ENCODE measurements at regions not wholly inside any gene's neighbourhood (a gene's known extent, or its start where the extent isn't known, plus 50 kb on each side); places are given as distances from the start of the nearest gene placed in this dataset.

GRCh38 chr10:36021096-36021495 is 379.0 kb upstream of the FZD8 start:
- no peak overlapping the region for H3K27ac Mint-ChIP-seq (ENCODE audit: unreplicated experiment)
- H3K36me3 Mint-ChIP-seq (ENCODE audit: low read depth), result no peaks in the 10 kb centered on the region
- no peaks in the 10 kb centered on the region for H3K27me3 Mint-ChIP-seq (ENCODE audit: low read depth)
- H3K9me3 Mint-ChIP-seq, result peaks cover 1% of the 10 kb centered on the region
- TF ChIP-seq CTCF (conservative IDR thresholded peaks at IDR 0.05), result no peak
- H3K4me3 Mint-ChIP-seq, result no peak overlapping the region
- peaks cover 5% of the 10 kb centered on the region for H3K4me1 Mint-ChIP-seq
- DNase-seq (ENCODE audit: low read depth, low spot score), result no peak

GRCh38 chr10:36019749-36020148 is 377.7 kb upstream of the FZD8 start:
- no peak for TF ChIP-seq CTCF (conservative IDR thresholded peaks at IDR 0.05)
- DNase-seq (ENCODE audit: low read depth, low spot score), result no peak
- Mint-ChIP-seq H3K27ac (ENCODE audit: unreplicated experiment) (no peak overlapping the region), H3K36me3 (ENCODE audit: low read depth) (no peaks in the 10 kb centered on the region), H3K4me1 (peaks cover 5% of the 10 kb centered on the region), H3K9me3 (no peaks in the 10 kb centered on the region), H3K4me3 (no peak overlapping the region), H3K27me3 (ENCODE audit: low read depth) (no peaks in the 10 kb centered on the region)

GRCh38 chr10:36018996-36019395 is 376.9 kb upstream of the FZD8 start:
- Mint-ChIP-seq H3K4me3 (no peak overlapping the region), H3K27me3 (ENCODE audit: low read depth) (no peaks in the 10 kb centered on the region), H3K9me3 (no peaks in the 10 kb centered on the region), H3K36me3 (ENCODE audit: low read depth) (no peaks in the 10 kb centered on the region), H3K4me1 (peaks cover 8% of the 10 kb centered on the region), H3K27ac (ENCODE audit: unreplicated experiment) (no peak overlapping the region)
- no peak for TF ChIP-seq CTCF (conservative IDR thresholded peaks at IDR 0.05)
- no peak for DNase-seq (ENCODE audit: low read depth, low spot score)

GRCh38 chr10:36017137-36017536 is 375.0 kb upstream of the FZD8 start:
- Mint-ChIP-seq H3K27me3 (ENCODE audit: low read depth) (no peaks in the 10 kb centered on the region), H3K4me3 (no peak overlapping the region), H3K4me1 (peaks cover 8% of the 10 kb centered on the region), H3K9me3 (no peaks in the 10 kb centered on the region), H3K36me3 (ENCODE audit: low read depth) (no peaks in the 10 kb centered on the region), H3K27ac (ENCODE audit: unreplicated experiment) (no peak overlapping the region)
- TF ChIP-seq CTCF (conservative IDR thresholded peaks at IDR 0.05), result no peak
- no peak for DNase-seq (ENCODE audit: low read depth, low spot score)

- Mint-ChIP-seq H3K27ac (ENCODE audit: unreplicated experiment) (no peak overlapping the region), H3K4me1 (no peaks in the 10 kb centered on the region), H3K4me3 (no peak overlapping the region), H3K36me3 (ENCODE audit: low read depth) (no peaks in the 10 kb centered on the region), H3K27me3 (ENCODE audit: low read depth) (no peaks in the 10 kb centered on the region), H3K9me3 (peaks cover 4% of the 10 kb centered on the region)
- no peak for DNase-seq (ENCODE audit: low read depth, low spot score)
- TF ChIP-seq CTCF (conservative IDR thresholded peaks at IDR 0.05), result no peak
Measured at GRCh38 chr10:36007369-36007768, 365.3 kb upstream of the FZD8 start.

GRCh38 chr10:36003688-36004087 is 361.6 kb upstream of the FZD8 start:
- no peak overlapping the region for H3K4me3 Mint-ChIP-seq
- H3K4me1 Mint-ChIP-seq, result no peaks in the 10 kb centered on the region
- H3K36me3 Mint-ChIP-seq (ENCODE audit: low read depth), result peaks cover 3% of the 10 kb centered on the region
- no peak overlapping the region for H3K27ac Mint-ChIP-seq (ENCODE audit: unreplicated experiment)
- no peaks in the 10 kb centered on the region for H3K27me3 Mint-ChIP-seq (ENCODE audit: low read depth)
- peaks cover 3% of the 10 kb centered on the region for H3K9me3 Mint-ChIP-seq
- no peak for TF ChIP-seq CTCF (conservative IDR thresholded peaks at IDR 0.05)
- no peak for DNase-seq (ENCODE audit: low read depth, low spot score)

Data from neural crest cell (in vitro differentiated cells).